Loucy (cell line): ENCODE measurements at regions not wholly inside any gene's neighbourhood (a gene's known extent, or its start where the extent isn't known, plus 50 kb on each side); places are given as distances from the start of the nearest gene placed in this dataset.

Experiments
- H2AFZ ChIP-seq: fragments of 200-600 bp; sonication (generic); 2 replicates; pipeline ENCODE4 v1.6.0; 2016; ENCODE audit warnings: antibody characterized with exemption, mild to moderate bottlenecking, low read length, moderate library complexity
- H3F3A ChIP-seq: fragments of 200-600 bp; 2 replicates; pipeline ENCODE4 v1.6.0; 2016; ENCODE audit warnings: antibody characterized with exemption, low read depth, mild to moderate bottlenecking
- H3K27me3 ChIP-seq: fragments of 200-600 bp; sonication (generic); 2 replicates; pipeline ENCODE4 v1.6.1; 2014; ENCODE audit warnings: low read length, mild to moderate bottlenecking; ENCODE audit not compliant: insufficient read depth, poor library complexity, severe bottlenecking
- H3K36me3 ChIP-seq: fragments of 200-600 bp; sonication (generic); 2 replicates; pipeline ENCODE4 v1.6.1; 2016; ENCODE audit warnings: low read length; ENCODE audit not compliant: insufficient read depth
- H3K4me1 ChIP-seq: fragments of 200-600 bp; sonication (generic); 2 replicates; pipeline ENCODE4 v1.5.1; 2014; ENCODE audit warnings: low read length, mild to moderate bottlenecking; ENCODE audit not compliant: insufficient read depth, poor library complexity, severe bottlenecking
- H3K4me2 ChIP-seq: fragments of 200-600 bp; sonication (generic); 2 replicates; pipeline ENCODE4 v1.6.0; 2014; ENCODE audit warnings: antibody characterized with exemption, low read length, low read depth, mild to moderate bottlenecking; ENCODE audit not compliant: poor library complexity, severe bottlenecking
- H3K4me3 ChIP-seq: fragments of 200-600 bp; sonication (generic); 2 replicates; pipeline ENCODE4 v1.5.1; 2014; ENCODE audit warnings: low read length, mild to moderate bottlenecking, mixed read lengths; ENCODE audit not compliant: poor library complexity, severe bottlenecking
- H3K79me2 ChIP-seq: fragments of 200-600 bp; sonication (generic); 2 replicates; pipeline ENCODE4 v1.6.1; 2014; ENCODE audit warnings: low read length; ENCODE audit not compliant: insufficient read depth
- H3K9ac ChIP-seq: fragments of 200-600 bp; sonication (generic); 2 replicates; pipeline ENCODE4 v1.6.0; 2014; ENCODE audit warnings: mild to moderate bottlenecking, low read depth, low read length, moderate library complexity; ENCODE audit not compliant: poor library complexity, severe bottlenecking
- H3K9me2 ChIP-seq: fragments of 200-600 bp; sonication (generic); replicated peaks from 2 replicates; pipeline ENCODE4 v1.6.1; 2016; ENCODE audit warnings: low read depth, low read length, mixed read lengths
- H3K9me3 ChIP-seq: fragments of 200-600 bp; sonication (generic); 2 replicates; pipeline ENCODE4 v1.6.1; 2014; ENCODE audit warnings: mild to moderate bottlenecking, antibody characterized with exemption, low read length, low read depth; ENCODE audit not compliant: insufficient read depth
- H4K20me1 ChIP-seq: fragments of 200-600 bp; sonication (generic); 2 replicates; pipeline ENCODE4 v1.6.0; 2014; ENCODE audit warnings: antibody characterized with exemption, low read length, mild to moderate bottlenecking; ENCODE audit not compliant: insufficient read depth, poor library complexity, severe bottlenecking
- CTCF ChIP-seq: fragments of 200-600 bp; sonication (generic); conservative IDR thresholded peaks from 2 replicates; pipeline ENCODE4 v1.5.1; 2014; ENCODE audit warnings: mild to moderate bottlenecking, antibody characterized with exemption, low read length
- EZH2phosphoT487 ChIP-seq: fragments of 200-600 bp; IDR thresholded peaks from 2 replicates; pipeline ENCODE4 v1.6.1; 2018; ENCODE audit warnings: antibody characterized with exemption, mild to moderate bottlenecking, moderate library complexity, borderline replicate concordance

- no peaks in the 10 kb centered on the region for H3K9me3 ChIP-seq
- H2AFZ ChIP-seq: no peak overlapping the region
- H3K79me2 ChIP-seq: no peaks in the 10 kb centered on the region
- no peaks in the 10 kb centered on the region for H3F3A ChIP-seq
- no peaks in the 10 kb centered on the region for H3K27me3 ChIP-seq
- no peak overlapping the region for H3K4me2 ChIP-seq
- no peak overlapping the region for H3K4me3 ChIP-seq
- H3K9ac ChIP-seq: no peak overlapping the region
- no peaks in the 10 kb centered on the region for H3K36me3 ChIP-seq
- 0 out of 2 replicates have a peak, but pooled peaks cover 5% of the 10 kb centered on the region for H3K9me2 ChIP-seq
- no peaks in the 10 kb centered on the region for H3K4me1 ChIP-seq
- TF ChIP-seq CTCF (no peak), EZH2phosphoT487 (no peak)
- H4K20me1 ChIP-seq: no peaks in the 10 kb centered on the region
These were observed 144.5 kb downstream of the TM2D1 start for GRCh38 chr1:61580417-61580816.

- Histone ChIP-seq H3K9me2 (0 out of 2 replicates have a peak, but pooled peaks cover 5% of the 10 kb centered on the region), H2AFZ (no peak overlapping the region)
- TF ChIP-seq EZH2phosphoT487: no peak
- no peak for TF ChIP-seq CTCF
These were observed 145.1 kb downstream of the TM2D1 start for GRCh38 chr1:61579802-61580201.

GRCh38 chr1:61572046-61572445, 152.9 kb downstream of the TM2D1 start:
- Histone ChIP-seq H3K9me3 (no peaks in the 10 kb centered on the region), H3K27me3 (no peaks in the 10 kb centered on the region), H4K20me1 (no peaks in the 10 kb centered on the region), H3K79me2 (no peaks in the 10 kb centered on the region), H3F3A (no peaks in the 10 kb centered on the region), H3K36me3 (no peaks in the 10 kb centered on the region), H3K4me3 (no peak overlapping the region), H3K9ac (no peak overlapping the region), H3K9me2 (no peaks in the 10 kb centered on the region), H3K4me2 (no peak overlapping the region), H2AFZ (no peak overlapping the region), H3K4me1 (no peaks in the 10 kb centered on the region)
- no peak for TF ChIP-seq CTCF
- no peak for TF ChIP-seq EZH2phosphoT487

More at GRCh38 chr1:61579802-61580201, 145.1 kb downstream of the TM2D1 start:
- Histone ChIP-seq H3K4me3 (no peak overlapping the region), H3K36me3 (no peaks in the 10 kb centered on the region), H3K4me2 (no peak overlapping the region), H3K9ac (no peak overlapping the region), H3K27me3 (no peaks in the 10 kb centered on the region), H3K4me1 (no peaks in the 10 kb centered on the region), H3F3A (no peaks in the 10 kb centered on the region), H3K79me2 (no peaks in the 10 kb centered on the region), H4K20me1 (no peaks in the 10 kb centered on the region), H3K9me3 (no peaks in the 10 kb centered on the region)
